ENCODE measurements at regions not wholly inside any gene's neighbourhood (a gene's known extent, or its start where the extent isn't known, plus 50 kb on each side); places are given as distances from the start of the nearest gene placed in this dataset.

- Mint-ChIP-seq H3K27me3 (ENCODE audit: low read depth in 2 of 2) (peaks cover 4 to 8% of the 10 kb centered on the region in 2 donors), H3K9me3 (no peaks in the 10 kb centered on the region), H3K4me1 (no peaks in the 10 kb centered on the region), H3K4me3 (no peak overlapping the region), H3K36me3 (no peaks in the 10 kb centered on the region), H3K27ac (no peak overlapping the region)
- H3K27me3 ChIP-seq (ENCODE audit: control insufficient read depth, insufficient read depth, low read length): no peaks in the 10 kb centered on the region
- intact Hi-C loops (cut with micrococcal nuclease): no loop called here
- WGBS (ENCODE audit: insufficient coverage): 88% methylated on average over 5 of the region's 5 CpGs
- no peak for ATAC-seq
- no peak overlapping the region for H3K4me3 ChIP-seq (ENCODE audit: low read length)
- no peaks in the 10 kb centered on the region for H3K9me3 ChIP-seq (ENCODE audit: control insufficient read depth, insufficient read depth, low read length)
- DNase-seq: no peak
- no peaks in the 10 kb centered on the region for H3K4me1 ChIP-seq (ENCODE audit: control insufficient read depth, insufficient read depth, low read length)
- TF ChIP-seq, protein P1, sequence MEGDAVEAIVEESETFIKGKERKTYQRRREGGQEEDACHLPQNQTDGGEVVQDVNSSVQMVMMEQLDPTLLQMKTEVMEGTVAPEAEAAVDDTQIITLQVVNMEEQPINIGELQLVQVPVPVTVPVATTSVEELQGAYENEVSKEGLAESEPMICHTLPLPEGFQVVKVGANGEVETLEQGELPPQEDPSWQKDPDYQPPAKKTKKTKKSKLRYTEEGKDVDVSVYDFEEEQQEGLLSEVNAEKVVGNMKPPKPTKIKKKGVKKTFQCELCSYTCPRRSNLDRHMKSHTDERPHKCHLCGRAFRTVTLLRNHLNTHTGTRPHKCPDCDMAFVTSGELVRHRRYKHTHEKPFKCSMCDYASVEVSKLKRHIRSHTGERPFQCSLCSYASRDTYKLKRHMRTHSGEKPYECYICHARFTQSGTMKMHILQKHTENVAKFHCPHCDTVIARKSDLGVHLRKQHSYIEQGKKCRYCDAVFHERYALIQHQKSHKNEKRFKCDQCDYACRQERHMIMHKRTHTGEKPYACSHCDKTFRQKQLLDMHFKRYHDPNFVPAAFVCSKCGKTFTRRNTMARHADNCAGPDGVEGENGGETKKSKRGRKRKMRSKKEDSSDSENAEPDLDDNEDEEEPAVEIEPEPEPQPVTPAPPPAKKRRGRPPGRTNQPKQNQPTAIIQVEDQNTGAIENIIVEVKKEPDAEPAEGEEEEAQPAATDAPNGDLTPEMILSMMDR (IDR thresholded peaks at IDR 0.05): no peak
- H3K36me3 ChIP-seq (ENCODE audit: control insufficient read depth, insufficient read depth, low read length): no peaks in the 10 kb centered on the region
- H3K27ac ChIP-seq (ENCODE audit: low read length): no peak overlapping the region
Observed at GRCh38 chr9:88748566-88749261, 213.7 kb downstream of the NXNL2 start.

- Mint-ChIP-seq H3K4me1 (no peaks in the 10 kb centered on the region), H3K4me3 (no peak overlapping the region), H3K27me3 (ENCODE audit: low read depth in 2 of 2) (peaks cover under 1 to 4% of the 10 kb centered on the region in 2 donors), H3K9me3 (no peaks in the 10 kb centered on the region), H3K36me3 (no peaks in the 10 kb centered on the region), H3K27ac (no peak overlapping the region)
- TF ChIP-seq, protein P1 (IDR thresholded peaks at IDR 0.05): no peak
- ATAC-seq: no peak
- Histone ChIP-seq H3K36me3 (ENCODE audit: control insufficient read depth, insufficient read depth, low read length) (no peaks in the 10 kb centered on the region), H3K4me3 (ENCODE audit: low read length) (no peak overlapping the region), H3K27ac (ENCODE audit: low read length) (no peak overlapping the region), H3K4me1 (ENCODE audit: control insufficient read depth, insufficient read depth, low read length) (no peaks in the 10 kb centered on the region), H3K9me3 (ENCODE audit: control insufficient read depth, insufficient read depth, low read length) (no peaks in the 10 kb centered on the region), H3K27me3 (ENCODE audit: control insufficient read depth, insufficient read depth, low read length) (no peaks in the 10 kb centered on the region)
- intact Hi-C loops (cut with micrococcal nuclease): no loop called here
- no peak for DNase-seq
- 84% methylated on average over 2 of the region's 2 CpGs for WGBS (ENCODE audit: insufficient coverage)
Observed at GRCh38 chr9:88749420-88749819, 214.4 kb downstream of the NXNL2 start.

DNA sequence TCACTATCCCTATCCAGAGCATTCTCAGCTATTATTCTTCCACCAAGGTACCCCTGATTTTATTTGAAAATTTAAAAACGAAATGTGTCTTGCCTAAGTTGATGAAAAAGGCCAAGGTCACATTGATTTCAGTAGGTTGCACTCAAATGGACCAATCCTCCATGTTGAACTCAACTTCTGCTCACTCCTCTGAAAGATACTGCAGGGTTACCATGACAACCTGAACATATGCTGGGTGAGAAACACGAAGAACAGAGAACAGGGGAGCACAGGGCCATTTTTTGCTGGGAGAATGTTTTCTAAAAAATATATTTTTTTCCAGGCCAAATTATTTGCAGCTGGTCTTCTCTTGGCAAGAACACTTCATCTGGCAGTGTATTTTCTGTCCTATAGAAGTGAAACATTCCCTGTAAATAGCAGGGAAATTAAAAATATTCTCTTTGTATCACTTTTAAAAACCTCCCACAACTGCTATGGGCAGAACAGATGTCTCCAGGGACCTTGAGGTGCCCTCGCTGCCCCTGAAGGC, 215.9 kb downstream of the NXNL2 start:
- Mint-ChIP-seq H3K9me3 (no peaks in the 10 kb centered on the region), H3K36me3 (no peaks in the 10 kb centered on the region), H3K4me3 (no peak overlapping the region), H3K4me1 (no peaks in the 10 kb centered on the region), H3K27ac (no peak overlapping the region), H3K27me3 (ENCODE audit: low read depth in 2 of 2) (peaks cover 0 to 3% of the 10 kb centered on the region in 2 donors)
- DNase-seq (no peak), ATAC-seq (no peak)
- TF ChIP-seq, protein P1 (IDR thresholded peaks at IDR 0.05): no peak
- no peak overlapping the region for H3K27ac ChIP-seq (ENCODE audit: low read length)
- no peak overlapping the region for H3K4me3 ChIP-seq (ENCODE audit: low read length)
- no peaks in the 10 kb centered on the region for H3K4me1 ChIP-seq (ENCODE audit: control insufficient read depth, insufficient read depth, low read length)
- intact Hi-C loops (cut with micrococcal nuclease): no loop called here
- no peaks in the 10 kb centered on the region for H3K27me3 ChIP-seq (ENCODE audit: control insufficient read depth, insufficient read depth, low read length)
- 92% methylated on average over 3 of the region's 3 CpGs for WGBS (ENCODE audit: insufficient coverage)
- H3K36me3 ChIP-seq (ENCODE audit: control insufficient read depth, insufficient read depth, low read length): no peaks in the 10 kb centered on the region
- no peaks in the 10 kb centered on the region for H3K9me3 ChIP-seq (ENCODE audit: control insufficient read depth, insufficient read depth, low read length)

GRCh38 chr9:88751781-88752180, 216.8 kb downstream of the NXNL2 start:
- Mint-ChIP-seq H3K27ac (no peak overlapping the region), H3K36me3 (no peaks in the 10 kb centered on the region), H3K4me1 (no peaks in the 10 kb centered on the region), H3K4me3 (no peak overlapping the region), H3K9me3 (no peaks in the 10 kb centered on the region), H3K27me3 (ENCODE audit: low read depth in 2 of 2) (peaks cover 3 to 4% of the 10 kb centered on the region in 2 donors)
- no peak for DNase-seq
- Histone ChIP-seq H3K4me1 (ENCODE audit: control insufficient read depth, insufficient read depth, low read length) (no peaks in the 10 kb centered on the region), H3K4me3 (ENCODE audit: low read length) (no peak overlapping the region), H3K9me3 (ENCODE audit: control insufficient read depth, insufficient read depth, low read length) (no peaks in the 10 kb centered on the region), H3K27ac (ENCODE audit: low read length) (no peak overlapping the region), H3K27me3 (ENCODE audit: control insufficient read depth, insufficient read depth, low read length) (no peaks in the 10 kb centered on the region), H3K36me3 (ENCODE audit: control insufficient read depth, insufficient read depth, low read length) (no peaks in the 10 kb centered on the region)
- no peak for ATAC-seq
- TF ChIP-seq, protein P1 (IDR thresholded peaks at IDR 0.05): no peak
- intact Hi-C loops (cut with micrococcal nuclease): no loop called here
- WGBS (ENCODE audit: insufficient coverage): 82% methylated on average over 8 of the region's 8 CpGs
